Mesenchymal stem cell (in vitro differentiated cells and primary cell): ENCODE measurements at regions not wholly inside any gene's neighbourhood (a gene's known extent, or its start where the extent isn't known, plus 50 kb on each side); places are given as distances from the start of the nearest gene placed in this dataset.

Experiments
- DNase-seq: peaks from one replicate; pipeline ENCODE4 v3.0.0-alpha.2; 2013
- H2AFZ ChIP-seq: one replicate; pipeline ENCODE4 v1.6.1; 2013; ENCODE audit warnings: low read depth, mild to moderate bottlenecking, control low read depth, inconsistent platforms, low read length, moderate library complexity
- H2AK5ac ChIP-seq: 2 replicates; pipeline ENCODE4 v1.6.1; 2013; ENCODE audit warnings: low read length, moderate library complexity, mild to moderate bottlenecking, inconsistent platforms; ENCODE audit not compliant: severe bottlenecking
- H2BK120ac ChIP-seq: one replicate; pipeline ENCODE4 v1.6.1; 2013; ENCODE audit warnings: low read depth, mild to moderate bottlenecking, inconsistent platforms, low read length, moderate library complexity
- H2BK12ac ChIP-seq, 2 experiments: one replicate each; pipeline ENCODE4 v1.6.1; 2013; ENCODE audit warnings: inconsistent platforms in 2 of 2, low read length in 2 of 2, mild to moderate bottlenecking in 2 of 2, moderate library complexity in 2 of 2, control low read depth in 1 of 2
- H2BK15ac ChIP-seq: one replicate; pipeline ENCODE4 v1.6.1; 2013; ENCODE audit warnings: mild to moderate bottlenecking, low read depth, inconsistent platforms; ENCODE audit not compliant: poor library complexity, severe bottlenecking
- H2BK5ac ChIP-seq: 2 replicates; pipeline ENCODE4 v1.6.1; 2013; ENCODE audit warnings: low read depth, mild to moderate bottlenecking, low read length, control low read depth, inconsistent platforms; ENCODE audit not compliant: poor library complexity, severe bottlenecking
- H3K14ac ChIP-seq, 2 experiments: one replicate each; pipeline ENCODE4 v1.6.1; 2013; ENCODE audit warnings: inconsistent platforms in 2 of 2, low read length in 2 of 2, control low read depth in 1 of 2, mild to moderate bottlenecking in 1 of 2, moderate library complexity in 1 of 2
- H3K18ac ChIP-seq, 2 experiments: one replicate each; pipeline ENCODE4 v1.6.1; 2013; ENCODE audit warnings: inconsistent platforms in 2 of 2, low read length in 2 of 2, control low read depth in 1 of 2, low read depth in 1 of 2, mild to moderate bottlenecking in 1 of 2
- H3K23ac ChIP-seq, 2 experiments: one replicate each; pipeline ENCODE4 v1.6.1; 2013; ENCODE audit warnings: inconsistent platforms in 2 of 2, low read length in 2 of 2, mild to moderate bottlenecking in 2 of 2, moderate library complexity in 2 of 2, control low read depth in 1 of 2
- H3K27ac ChIP-seq: 2 replicates; pipeline ENCODE4 v1.5.1; 2013; ENCODE audit warnings: mild to moderate bottlenecking, moderate library complexity, low read length, control low read depth, inconsistent platforms; ENCODE audit not compliant: poor library complexity, severe bottlenecking
- H3K27me3 ChIP-seq, 2 experiments: 2 replicates each; pipeline versions ENCODE4 v1.6.1 to v1.7.0; 2013; ENCODE audit warnings: low read length in 2 of 2, mild to moderate bottlenecking in 2 of 2, moderate library complexity in 2 of 2, control low read depth in 1 of 2, inconsistent platforms in 1 of 2; ENCODE audit not compliant: control insufficient read depth in 1 of 2, insufficient read depth in 1 of 2
- H3K36me3 ChIP-seq, 2 experiments: 2 replicates each; pipeline versions ENCODE4 v1.6.1 to v1.7.0; 2013; ENCODE audit warnings: low read length in 2 of 2, control low read depth in 1 of 2, inconsistent platforms in 1 of 2, low read depth in 1 of 2, mild to moderate bottlenecking in 1 of 2; ENCODE audit not compliant: insufficient read depth in 2 of 2, control insufficient read depth in 1 of 2
- H3K4ac ChIP-seq, 2 experiments: one replicate each; pipeline ENCODE4 v1.6.1; 2013; ENCODE audit warnings: inconsistent platforms in 2 of 2, low read length in 2 of 2, mild to moderate bottlenecking in 2 of 2, moderate library complexity in 2 of 2, control low read depth in 1 of 2, low read depth in 1 of 2
- H3K4me1 ChIP-seq: 2 replicates; pipeline ENCODE4 v1.6.1; 2013; ENCODE audit warnings: low read depth, low read length, control low read depth; ENCODE audit not compliant: control insufficient read depth, insufficient read depth
- H3K4me2 ChIP-seq: 2 replicates; pipeline ENCODE4 v1.6.1; 2013; ENCODE audit warnings: low read length, mild to moderate bottlenecking, inconsistent platforms; ENCODE audit not compliant: poor library complexity, severe bottlenecking
- H3K4me3 ChIP-seq, 2 experiments: 2 replicates each; pipeline versions ENCODE4 v1.5.1 to v1.7.0; 2013; ENCODE audit warnings: low read length in 2 of 2, mild to moderate bottlenecking in 2 of 2, control low read depth in 1 of 2, low read depth in 1 of 2; ENCODE audit not compliant: insufficient read depth in 1 of 2
- H3K79me1 ChIP-seq: replicated peaks from 2 replicates; pipeline ENCODE4 v1.6.1; 2013; ENCODE audit warnings: mild to moderate bottlenecking, control low read depth, low read length, inconsistent platforms; ENCODE audit not compliant: poor library complexity, severe bottlenecking
- H3K9ac ChIP-seq: 2 replicates; pipeline ENCODE4 v1.7.0; 2013; ENCODE audit warnings: mild to moderate bottlenecking, low read length, moderate library complexity
- H3K9me3 ChIP-seq: 2 replicates; pipeline ENCODE4 v1.7.0; 2013; ENCODE audit warnings: mild to moderate bottlenecking, low read length; ENCODE audit not compliant: control insufficient read depth
- H4K8ac ChIP-seq: one replicate; pipeline ENCODE4 v1.6.1; 2013; ENCODE audit warnings: inconsistent platforms, mild to moderate bottlenecking, low read length, moderate library complexity
- H4K91ac ChIP-seq: one replicate; pipeline ENCODE4 v1.6.1; 2013; ENCODE audit warnings: mild to moderate bottlenecking, low read length, inconsistent platforms
- WGBS: methylation state at CpG from one replicate; pipeline ENCODE4 v1.1.7; 2013; ENCODE audit warnings: mixed read lengths; 5-methylcytosine and 5-hydroxymethylcytosine counted together

GRCh38 chr16:5850632-5851392 is 753.2 kb upstream of the EEF2KMT start:
- Histone ChIP-seq H3K27ac (no peak overlapping the region), H3K14ac (no peak overlapping the region), H4K91ac (no peak overlapping the region), H3K9me3 (peaks cover 3% of the 10 kb centered on the region), H3K9ac (no peak overlapping the region), H4K8ac (no peak overlapping the region), H3K4me1 (no peaks in the 10 kb centered on the region), H3K4me3 (no peak overlapping the region), H3K4ac (no peak overlapping the region), H3K79me1 (no peaks in the 10 kb centered on the region), H3K18ac (no peak overlapping the region), H3K27me3 (no peaks in the 10 kb centered on the region), H2BK15ac (no peak overlapping the region), H2AK5ac (no peak overlapping the region), H3K4me2 (no peak overlapping the region), H2BK5ac (no peak overlapping the region), H3K36me3 (no peaks in the 10 kb centered on the region), H3K23ac (no peak overlapping the region), H2AFZ (no peak overlapping the region), H2BK120ac (no peak overlapping the region), H2BK12ac (no peak overlapping the region)
- WGBS, result 78% methylated on average over 16 of the region's 16 CpGs
- no peak for DNase-seq

GRCh38 chr16:5845046-5845445 is 747.5 kb upstream of the EEF2KMT start:
- no peak overlapping the region for H2AK5ac ChIP-seq
- no peak overlapping the region for H3K14ac ChIP-seq
- H4K8ac ChIP-seq, result no peak overlapping the region
- H3K36me3 ChIP-seq, result no peaks in the 10 kb centered on the region
- H3K4me3 ChIP-seq, result no peak overlapping the region
- H2AFZ ChIP-seq, result no peak overlapping the region
- H3K9ac ChIP-seq, result no peak overlapping the region
- no peaks in the 10 kb centered on the region for H3K4me1 ChIP-seq
- no peak overlapping the region for H3K4ac ChIP-seq
- H4K91ac ChIP-seq, result no peak overlapping the region
- H3K79me1 ChIP-seq, result no peaks in the 10 kb centered on the region
- no peaks in the 10 kb centered on the region for H3K27me3 ChIP-seq
- DNase-seq, result no peak
- no peak overlapping the region for H2BK12ac ChIP-seq
- 59% methylated on average over 2 of the region's 3 CpGs for WGBS
- H3K23ac ChIP-seq, result no peak overlapping the region
- H3K18ac ChIP-seq, result no peak overlapping the region
- H2BK120ac ChIP-seq, result no peak overlapping the region
- no peak overlapping the region for H3K27ac ChIP-seq
- H2BK15ac ChIP-seq, result no peak overlapping the region
- H3K4me2 ChIP-seq, result no peak overlapping the region
- no peak overlapping the region for H2BK5ac ChIP-seq
- no peaks in the 10 kb centered on the region for H3K9me3 ChIP-seq

- peaks cover 8% of the 10 kb centered on the region for H3K9me3 ChIP-seq
- H3K14ac ChIP-seq, result no peak overlapping the region
- no peak overlapping the region for H2AFZ ChIP-seq
- H3K4me1 ChIP-seq, result no peaks in the 10 kb centered on the region
- H3K27ac ChIP-seq, result no peak overlapping the region
- H3K4me3 ChIP-seq, result no peak overlapping the region
- no peaks in the 10 kb centered on the region for H3K27me3 ChIP-seq
- H3K4me2 ChIP-seq, result no peak overlapping the region
- no peak overlapping the region for H4K91ac ChIP-seq
- DNase-seq, result no peak
- no peak overlapping the region for H2BK12ac ChIP-seq
- H3K36me3 ChIP-seq, result no peaks in the 10 kb centered on the region
- no peak overlapping the region for H2AK5ac ChIP-seq
- no peak overlapping the region for H3K23ac ChIP-seq
- no peak overlapping the region for H2BK15ac ChIP-seq
- no peak overlapping the region for H3K9ac ChIP-seq
- no peak overlapping the region for H3K4ac ChIP-seq
- WGBS, result 81% methylated on average over 6 of the region's 7 CpGs
- H3K18ac ChIP-seq, result no peak overlapping the region
- no peak overlapping the region for H2BK120ac ChIP-seq
- H4K8ac ChIP-seq, result no peak overlapping the region
- no peaks in the 10 kb centered on the region for H3K79me1 ChIP-seq
- no peak overlapping the region for H2BK5ac ChIP-seq
Observed at GRCh38 chr16:5841974-5842373, 744.4 kb upstream of the EEF2KMT start.

GRCh38 chr16:5838725-5839124 is 741.1 kb upstream of the EEF2KMT start:
- no peak overlapping the region for H2BK15ac ChIP-seq
- H3K4me2 ChIP-seq, result no peak overlapping the region
- no peak overlapping the region for H3K9ac ChIP-seq
- H4K91ac ChIP-seq, result no peak overlapping the region
- no peak overlapping the region for H3K4me3 ChIP-seq
- no peak overlapping the region for H4K8ac ChIP-seq
- no peak overlapping the region for H2BK12ac ChIP-seq
- H2BK5ac ChIP-seq, result no peak overlapping the region
- H3K18ac ChIP-seq, result no peak overlapping the region
- 81% methylated on average over 3 of the region's 3 CpGs for WGBS
- H2AFZ ChIP-seq, result no peak overlapping the region
- H3K23ac ChIP-seq, result no peak overlapping the region
- H3K14ac ChIP-seq, result no peak overlapping the region
- H2AK5ac ChIP-seq, result no peak overlapping the region
- H3K79me1 ChIP-seq, result no peaks in the 10 kb centered on the region
- no peaks in the 10 kb centered on the region for H3K36me3 ChIP-seq
- no peak for DNase-seq
- H3K27me3 ChIP-seq, result no peaks in the 10 kb centered on the region
- H3K4me1 ChIP-seq, result no peaks in the 10 kb centered on the region
- no peak overlapping the region for H3K4ac ChIP-seq
- peaks cover 8% of the 10 kb centered on the region for H3K9me3 ChIP-seq
- no peak overlapping the region for H3K27ac ChIP-seq
- no peak overlapping the region for H2BK120ac ChIP-seq
